Loucy (cell line): ENCODE measurements at regions not wholly inside any gene's neighbourhood (a gene's known extent, or its start where the extent isn't known, plus 50 kb on each side); places are given as distances from the start of the nearest gene placed in this dataset.

Experiments
- H2AFZ ChIP-seq: fragments of 200-600 bp; sonication (generic); 2 replicates; pipeline ENCODE4 v1.6.0; 2016; ENCODE audit warnings: antibody characterized with exemption, mild to moderate bottlenecking, low read length, moderate library complexity
- H3F3A ChIP-seq: fragments of 200-600 bp; 2 replicates; pipeline ENCODE4 v1.6.0; 2016; ENCODE audit warnings: antibody characterized with exemption, low read depth, mild to moderate bottlenecking
- H3K27me3 ChIP-seq: fragments of 200-600 bp; sonication (generic); 2 replicates; pipeline ENCODE4 v1.6.1; 2014; ENCODE audit warnings: low read length, mild to moderate bottlenecking; ENCODE audit not compliant: insufficient read depth, poor library complexity, severe bottlenecking
- H3K36me3 ChIP-seq: fragments of 200-600 bp; sonication (generic); 2 replicates; pipeline ENCODE4 v1.6.1; 2016; ENCODE audit warnings: low read length; ENCODE audit not compliant: insufficient read depth
- H3K4me1 ChIP-seq: fragments of 200-600 bp; sonication (generic); 2 replicates; pipeline ENCODE4 v1.5.1; 2014; ENCODE audit warnings: low read length, mild to moderate bottlenecking; ENCODE audit not compliant: insufficient read depth, poor library complexity, severe bottlenecking
- H3K4me2 ChIP-seq: fragments of 200-600 bp; sonication (generic); 2 replicates; pipeline ENCODE4 v1.6.0; 2014; ENCODE audit warnings: antibody characterized with exemption, low read length, low read depth, mild to moderate bottlenecking; ENCODE audit not compliant: poor library complexity, severe bottlenecking
- H3K4me3 ChIP-seq: fragments of 200-600 bp; sonication (generic); 2 replicates; pipeline ENCODE4 v1.5.1; 2014; ENCODE audit warnings: low read length, mild to moderate bottlenecking, mixed read lengths; ENCODE audit not compliant: poor library complexity, severe bottlenecking
- H3K79me2 ChIP-seq: fragments of 200-600 bp; sonication (generic); 2 replicates; pipeline ENCODE4 v1.6.1; 2014; ENCODE audit warnings: low read length; ENCODE audit not compliant: insufficient read depth
- H3K9ac ChIP-seq: fragments of 200-600 bp; sonication (generic); 2 replicates; pipeline ENCODE4 v1.6.0; 2014; ENCODE audit warnings: mild to moderate bottlenecking, low read depth, low read length, moderate library complexity; ENCODE audit not compliant: poor library complexity, severe bottlenecking
- H3K9me2 ChIP-seq: fragments of 200-600 bp; sonication (generic); replicated peaks from 2 replicates; pipeline ENCODE4 v1.6.1; 2016; ENCODE audit warnings: low read depth, low read length, mixed read lengths
- H3K9me3 ChIP-seq: fragments of 200-600 bp; sonication (generic); 2 replicates; pipeline ENCODE4 v1.6.1; 2014; ENCODE audit warnings: mild to moderate bottlenecking, antibody characterized with exemption, low read length, low read depth; ENCODE audit not compliant: insufficient read depth
- H4K20me1 ChIP-seq: fragments of 200-600 bp; sonication (generic); 2 replicates; pipeline ENCODE4 v1.6.0; 2014; ENCODE audit warnings: antibody characterized with exemption, low read length, mild to moderate bottlenecking; ENCODE audit not compliant: insufficient read depth, poor library complexity, severe bottlenecking
- EZH2phosphoT487 ChIP-seq: fragments of 200-600 bp; IDR thresholded peaks from 2 replicates; pipeline ENCODE4 v1.6.1; 2018; ENCODE audit warnings: antibody characterized with exemption, mild to moderate bottlenecking, moderate library complexity, borderline replicate concordance
- TF ChIP-seq, protein P1 (sequence below): fragments of 200-600 bp; sonication (generic); conservative IDR thresholded peaks from 2 replicates; pipeline ENCODE4 v1.5.1; 2014; ENCODE audit warnings: mild to moderate bottlenecking, antibody characterized with exemption, low read length

DNA sequence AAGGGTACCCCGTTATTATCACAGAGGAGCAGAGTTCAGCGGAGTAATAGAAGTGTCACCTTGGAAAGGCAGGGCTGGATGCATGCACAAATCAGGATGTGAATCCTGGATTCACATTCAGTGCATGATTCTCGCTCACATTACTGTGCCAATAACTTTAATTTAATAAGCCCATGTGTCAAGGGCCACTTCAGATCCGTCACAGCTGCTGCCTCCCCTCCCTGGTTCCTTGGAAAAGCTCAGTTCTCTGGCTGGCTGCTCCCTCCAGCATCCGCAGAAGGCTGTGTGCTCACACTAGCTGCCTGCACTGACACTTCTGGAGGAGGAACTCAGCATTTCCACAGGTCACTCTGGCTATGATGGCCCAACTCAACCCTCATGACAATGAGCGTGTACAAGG lies 256.8 kb upstream of the ADAMTS16 start:
- no peaks in the 10 kb centered on the region for H3K27me3 ChIP-seq
- no peaks in the 10 kb centered on the region for H3K9me2 ChIP-seq
- no peaks in the 10 kb centered on the region for H3K4me1 ChIP-seq
- TF ChIP-seq, protein P1, sequence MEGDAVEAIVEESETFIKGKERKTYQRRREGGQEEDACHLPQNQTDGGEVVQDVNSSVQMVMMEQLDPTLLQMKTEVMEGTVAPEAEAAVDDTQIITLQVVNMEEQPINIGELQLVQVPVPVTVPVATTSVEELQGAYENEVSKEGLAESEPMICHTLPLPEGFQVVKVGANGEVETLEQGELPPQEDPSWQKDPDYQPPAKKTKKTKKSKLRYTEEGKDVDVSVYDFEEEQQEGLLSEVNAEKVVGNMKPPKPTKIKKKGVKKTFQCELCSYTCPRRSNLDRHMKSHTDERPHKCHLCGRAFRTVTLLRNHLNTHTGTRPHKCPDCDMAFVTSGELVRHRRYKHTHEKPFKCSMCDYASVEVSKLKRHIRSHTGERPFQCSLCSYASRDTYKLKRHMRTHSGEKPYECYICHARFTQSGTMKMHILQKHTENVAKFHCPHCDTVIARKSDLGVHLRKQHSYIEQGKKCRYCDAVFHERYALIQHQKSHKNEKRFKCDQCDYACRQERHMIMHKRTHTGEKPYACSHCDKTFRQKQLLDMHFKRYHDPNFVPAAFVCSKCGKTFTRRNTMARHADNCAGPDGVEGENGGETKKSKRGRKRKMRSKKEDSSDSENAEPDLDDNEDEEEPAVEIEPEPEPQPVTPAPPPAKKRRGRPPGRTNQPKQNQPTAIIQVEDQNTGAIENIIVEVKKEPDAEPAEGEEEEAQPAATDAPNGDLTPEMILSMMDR: no peak
- no peak for TF ChIP-seq EZH2phosphoT487
- H2AFZ ChIP-seq: no peak overlapping the region
- H3K79me2 ChIP-seq: no peaks in the 10 kb centered on the region
- no peak overlapping the region for H3K9ac ChIP-seq
- no peak overlapping the region for H3K4me2 ChIP-seq
- H4K20me1 ChIP-seq: no peaks in the 10 kb centered on the region
- no peak overlapping the region for H3K4me3 ChIP-seq
- H3K9me3 ChIP-seq: no peaks in the 10 kb centered on the region
- H3F3A ChIP-seq: no peaks in the 10 kb centered on the region
- H3K36me3 ChIP-seq: no peaks in the 10 kb centered on the region

DNA sequence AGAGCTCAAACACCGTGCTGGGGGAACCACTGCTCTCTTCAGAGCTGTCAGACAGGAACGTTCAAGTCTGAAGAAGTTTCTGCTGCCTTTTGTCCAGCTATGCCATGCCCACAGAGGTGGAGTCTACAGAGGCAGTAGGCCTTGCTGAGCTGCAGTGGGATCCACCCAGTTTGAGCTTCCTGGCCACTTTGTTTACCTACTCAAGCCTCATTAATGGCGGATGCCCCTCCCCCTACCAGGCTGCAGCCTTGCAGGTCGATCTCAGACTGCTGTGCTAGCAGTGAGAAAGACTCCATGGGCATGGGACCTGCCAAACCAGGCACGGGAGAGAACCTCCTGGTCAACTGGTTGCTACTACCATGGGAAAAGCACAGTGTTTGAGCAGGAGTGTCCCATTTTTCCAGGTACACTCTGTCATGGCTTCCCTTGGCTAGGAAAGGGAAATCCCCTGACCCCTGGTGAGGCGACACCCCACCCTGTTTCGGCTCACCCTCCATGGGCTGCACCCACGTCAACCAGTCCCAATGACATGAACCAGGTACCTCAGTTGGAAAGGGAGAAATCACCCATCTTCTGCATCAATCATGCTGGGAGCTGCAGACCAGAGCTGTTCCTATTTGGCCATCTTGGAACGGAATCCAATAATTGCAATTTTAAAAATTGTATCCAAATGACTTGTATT lies 246.9 kb upstream of the ADAMTS16 start:
- Histone ChIP-seq H3K9me3 (no peaks in the 10 kb centered on the region), H3K4me3 (no peak overlapping the region), H3K79me2 (no peaks in the 10 kb centered on the region), H3F3A (no peaks in the 10 kb centered on the region), H3K9ac (no peak overlapping the region), H3K27me3 (no peaks in the 10 kb centered on the region), H4K20me1 (no peaks in the 10 kb centered on the region), H3K9me2 (no peaks in the 10 kb centered on the region), H3K4me1 (no peaks in the 10 kb centered on the region), H2AFZ (no peak overlapping the region), H3K4me2 (no peak overlapping the region), H3K36me3 (no peaks in the 10 kb centered on the region)
- TF ChIP-seq EZH2phosphoT487: no peak
- TF ChIP-seq, protein P1: no peak

DNA sequence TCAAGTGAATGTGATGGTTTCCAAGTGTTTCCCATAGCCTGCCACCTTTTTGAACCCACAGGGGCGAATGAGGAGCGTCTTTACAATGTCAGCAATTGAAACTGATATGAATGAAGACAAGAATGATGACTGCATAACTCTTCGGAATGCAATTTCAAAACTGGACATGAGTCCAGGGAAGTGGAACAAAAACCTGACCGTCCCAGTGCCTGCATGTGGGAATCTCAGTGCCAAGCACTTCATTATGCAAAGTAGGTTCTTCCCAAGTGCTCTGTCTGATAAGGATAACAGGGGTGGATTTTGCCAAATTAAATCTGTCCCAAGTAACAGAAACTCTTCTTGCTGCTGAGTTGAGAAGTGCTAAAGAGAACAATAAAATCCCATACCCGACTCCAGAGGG lies 243.8 kb upstream of the ADAMTS16 start:
- Histone ChIP-seq H4K20me1 (no peaks in the 10 kb centered on the region), H3K9ac (no peak overlapping the region), H3K36me3 (no peaks in the 10 kb centered on the region), H3K4me1 (no peaks in the 10 kb centered on the region), H2AFZ (no peak overlapping the region), H3F3A (no peaks in the 10 kb centered on the region), H3K9me3 (no peaks in the 10 kb centered on the region), H3K4me3 (no peak overlapping the region), H3K9me2 (no peaks in the 10 kb centered on the region), H3K79me2 (no peaks in the 10 kb centered on the region), H3K27me3 (no peaks in the 10 kb centered on the region), H3K4me2 (no peak overlapping the region)
- TF ChIP-seq EZH2phosphoT487: no peak
- TF ChIP-seq, protein P1: no peak
